MM.1S (cell line): ENCODE measurements at regions not wholly inside any gene's neighbourhood (a gene's known extent, or its start where the extent isn't known, plus 50 kb on each side); places are given as distances from the start of the nearest gene placed in this dataset.

Source experiments
- DNase-seq: peaks from one replicate; pipeline ENCODE4 v3.0.0-alpha.2; 2015
- H2AFZ ChIP-seq: fragments of 300-600 bp; sonication (generic); 2 replicates; pipeline ENCODE4 v1.6.0; 2016; ENCODE audit warnings: antibody characterized with exemption, low read length
- H3F3A ChIP-seq: fragments of 300-600 bp; sonication (generic); 2 replicates; pipeline ENCODE4 v1.6.1; 2016; ENCODE audit warnings: mild to moderate bottlenecking, antibody characterized with exemption, low read length, moderate library complexity, mixed read lengths; ENCODE audit not compliant: insufficient read depth
- H3K27ac ChIP-seq: fragments of 300-600 bp; sonication (generic); 2 replicates; pipeline ENCODE4 v1.5.1; 2016; ENCODE audit warnings: mild to moderate bottlenecking, low read length
- H3K27me3 ChIP-seq: fragments of 300-600 bp; sonication (generic); replicated peaks from 2 replicates; pipeline ENCODE4 v1.6.0; 2016; ENCODE audit warnings: low read length; ENCODE audit not compliant: insufficient read depth
- H3K36me3 ChIP-seq: fragments of 300-600 bp; sonication (generic); replicated peaks from 2 replicates; pipeline ENCODE4 v1.6.1; 2016; ENCODE audit warnings: mild to moderate bottlenecking, low read length, mixed read lengths; ENCODE audit not compliant: insufficient read depth
- H3K4me1 ChIP-seq: fragments of 300-600 bp; sonication (generic); 2 replicates; pipeline ENCODE4 v1.6.1; 2016; ENCODE audit warnings: low read length, mixed read lengths
- H3K4me2 ChIP-seq: fragments of 300-600 bp; sonication (generic); 2 replicates; pipeline ENCODE4 v1.6.0; 2016; ENCODE audit warnings: low read depth, low read length
- H3K4me3 ChIP-seq: fragments of 300-600 bp; sonication (generic); 2 replicates; pipeline ENCODE4 v1.5.1; 2016; ENCODE audit warnings: low read length, mixed read lengths
- H3K79me2 ChIP-seq: fragments of 300-600 bp; sonication (generic); 2 replicates; pipeline ENCODE4 v1.6.1; 2016; ENCODE audit warnings: mixed run types, low read length, mixed read lengths
- H3K9ac ChIP-seq: fragments of 300-600 bp; sonication (generic); 2 replicates; pipeline ENCODE4 v1.6.1; 2016; ENCODE audit warnings: low read length, mixed read lengths
- H3K9me2 ChIP-seq: fragments of 300-600 bp; sonication (generic); replicated peaks from 2 replicates; pipeline ENCODE4 v1.6.1; 2016; ENCODE audit warnings: mild to moderate bottlenecking, low read length, mixed read lengths; ENCODE audit not compliant: insufficient read depth
- H3K9me3 ChIP-seq: fragments of 300-600 bp; sonication (generic); replicated peaks from 2 replicates; pipeline ENCODE4 v1.6.1; 2016; ENCODE audit warnings: mild to moderate bottlenecking, low read length, mixed read lengths; ENCODE audit not compliant: insufficient read depth
- H4K20me1 ChIP-seq: fragments of 300-600 bp; sonication (generic); 2 replicates; pipeline ENCODE4 v1.6.1; 2016; ENCODE audit warnings: mild to moderate bottlenecking, low read length, moderate library complexity, mixed read lengths; ENCODE audit not compliant: insufficient read depth
- CTCF ChIP-seq: fragments of 300-600 bp; sonication (generic); IDR thresholded peaks from 2 replicates; pipeline ENCODE4 v1.5.1; 2016; ENCODE audit warnings: antibody characterized with exemption, low read length, mixed read lengths
- EZH2 ChIP-seq: fragments of 300-600 bp; sonication (generic); optimal IDR thresholded peaks from 2 replicates; pipeline ENCODE3; 2017; ENCODE audit warnings: low read depth, mild to moderate bottlenecking, antibody characterized with exemption, low read length, mixed read lengths
- EZH2phosphoT487 ChIP-seq: fragments of 300-600 bp; sonication (generic); IDR thresholded peaks from 2 replicates; pipeline ENCODE4 v1.6.1; 2018; ENCODE audit warnings: antibody characterized with exemption, low read length

GRCh38 chrX:124256216-124256615 lies 76.2 kb upstream of the TEX13D start:
- TF ChIP-seq EZH2 (no peak), EZH2phosphoT487 (no peak), CTCF (no peak)
- Histone ChIP-seq H3K4me1 (no peaks in the 10 kb centered on the region), H3K27ac (no peak overlapping the region), H3K27me3 (no peaks in the 10 kb centered on the region), H3K9me2 (no peaks in the 10 kb centered on the region), H3K4me2 (no peak overlapping the region), H3K36me3 (no peaks in the 10 kb centered on the region), H3K9ac (no peak overlapping the region), H3F3A (no peaks in the 10 kb centered on the region), H3K9me3 (no peaks in the 10 kb centered on the region), H3K79me2 (no peaks in the 10 kb centered on the region), H4K20me1 (no peaks in the 10 kb centered on the region), H2AFZ (no peak overlapping the region), H3K4me3 (no peak overlapping the region)
- no peak for DNase-seq

DNA sequence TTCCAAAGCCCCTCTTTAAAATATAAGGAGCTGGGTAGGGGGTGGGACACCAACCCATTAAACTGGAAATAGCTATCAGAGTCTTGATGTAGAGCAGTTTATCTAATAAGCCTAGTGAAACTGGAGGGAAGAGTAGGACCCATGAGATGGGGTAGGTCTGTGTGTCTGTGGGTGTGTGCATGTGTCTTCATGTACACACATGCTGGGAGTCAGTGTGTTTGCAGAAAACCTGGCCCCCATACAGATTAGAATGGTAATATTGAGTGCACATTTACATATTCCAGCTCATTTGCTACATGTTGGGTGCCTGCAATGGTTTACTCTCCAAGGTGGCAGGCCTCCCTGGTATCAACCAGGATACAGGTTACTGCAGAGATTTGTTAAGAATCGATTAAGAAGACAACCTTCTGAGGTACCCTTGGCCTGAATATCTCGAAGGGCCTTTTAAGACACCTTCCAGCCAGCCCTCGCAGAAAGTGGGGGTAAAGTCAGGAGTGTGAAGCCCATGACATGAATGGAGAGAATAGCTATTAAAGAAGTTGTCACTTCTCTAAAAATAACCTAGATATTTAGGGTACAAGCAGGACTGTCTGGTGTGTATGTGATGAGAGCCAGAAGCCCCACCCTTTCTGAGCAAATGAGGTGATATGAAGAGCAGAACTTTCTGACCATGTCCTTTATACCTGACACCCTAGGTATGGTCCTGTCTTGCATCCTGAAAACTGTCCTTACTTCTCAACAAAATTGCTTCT lies 75.7 kb upstream of the TEX13D start:
- Histone ChIP-seq H3K9me2 (no peaks in the 10 kb centered on the region), H3K79me2 (no peaks in the 10 kb centered on the region), H4K20me1 (no peaks in the 10 kb centered on the region), H3K36me3 (no peaks in the 10 kb centered on the region), H3K27me3 (no peaks in the 10 kb centered on the region), H3K4me2 (no peak overlapping the region), H3K4me3 (no peak overlapping the region), H3K9ac (no peak overlapping the region), H3F3A (no peaks in the 10 kb centered on the region), H3K27ac (no peak overlapping the region), H2AFZ (no peak overlapping the region), H3K9me3 (no peaks in the 10 kb centered on the region), H3K4me1 (no peaks in the 10 kb centered on the region)
- DNase-seq: no peak
- TF ChIP-seq EZH2 (no peak), CTCF (no peak), EZH2phosphoT487 (no peak)

DNA sequence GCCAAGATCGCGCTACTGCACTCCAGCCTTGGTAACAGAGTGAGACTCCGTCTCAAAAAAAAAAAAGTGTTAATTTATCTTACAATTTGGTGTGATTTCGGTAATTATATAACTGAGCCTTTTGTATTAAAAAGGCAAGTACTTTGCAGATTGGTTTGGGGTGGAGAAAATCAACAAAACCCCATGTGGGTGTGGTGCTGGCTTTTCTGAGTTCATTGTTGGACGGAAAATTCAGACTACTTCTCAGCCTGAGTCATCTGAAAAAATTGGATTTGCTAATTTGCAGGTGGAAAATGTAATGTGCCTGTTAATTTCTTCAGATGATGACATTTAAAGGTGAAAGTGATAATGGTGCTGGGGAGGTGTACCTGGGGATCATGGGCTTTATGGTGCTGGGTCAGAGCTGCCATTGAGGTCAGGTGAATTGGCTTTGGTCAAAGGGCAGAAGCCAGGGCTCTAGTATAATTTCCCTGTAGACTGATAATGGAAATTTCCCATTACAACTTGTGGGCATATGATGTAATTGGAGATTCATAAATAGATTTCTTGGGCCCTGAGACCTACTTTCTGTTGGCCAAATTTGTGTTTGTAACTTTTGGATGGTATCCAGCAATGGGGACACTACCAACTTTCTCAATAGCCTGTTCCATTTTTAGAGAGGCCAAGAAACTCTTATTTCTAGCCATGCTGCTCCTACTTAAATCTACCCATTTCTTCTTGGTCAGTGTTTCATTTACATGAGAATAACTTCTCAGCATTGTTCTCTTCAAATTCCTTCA lies 74.3 kb upstream of the TEX13D start:
- H3K9me2 ChIP-seq: no peaks in the 10 kb centered on the region
- H3K9ac ChIP-seq: no peak overlapping the region
- no peaks in the 10 kb centered on the region for H3K27me3 ChIP-seq
- no peak overlapping the region for H2AFZ ChIP-seq
- no peaks in the 10 kb centered on the region for H4K20me1 ChIP-seq
- no peak overlapping the region for H3K27ac ChIP-seq
- DNase-seq: no peak
- no peaks in the 10 kb centered on the region for H3K36me3 ChIP-seq
- no peaks in the 10 kb centered on the region for H3K4me1 ChIP-seq
- no peak for TF ChIP-seq EZH2phosphoT487
- no peak for TF ChIP-seq EZH2
- no peak for TF ChIP-seq CTCF
- no peaks in the 10 kb centered on the region for H3K9me3 ChIP-seq
- no peaks in the 10 kb centered on the region for H3K79me2 ChIP-seq
- no peaks in the 10 kb centered on the region for H3F3A ChIP-seq
- H3K4me3 ChIP-seq: no peak overlapping the region
- H3K4me2 ChIP-seq: no peak overlapping the region
